ENCODE measurements at regions not wholly inside any gene's neighbourhood (a gene's known extent, or its start where the extent isn't known, plus 50 kb on each side); places are given as distances from the start of the nearest gene placed in this dataset.
"Not testable (repeated sequence)": the region's sequence is repeated elsewhere in the genome, so short reads cannot be mapped to it uniquely, and the experiment has no call there.

- DNase-seq = no peak
These were observed 64.7 kb upstream of the RAB6C start for GRCh38 chr2:129914538-129915302.

DNA sequence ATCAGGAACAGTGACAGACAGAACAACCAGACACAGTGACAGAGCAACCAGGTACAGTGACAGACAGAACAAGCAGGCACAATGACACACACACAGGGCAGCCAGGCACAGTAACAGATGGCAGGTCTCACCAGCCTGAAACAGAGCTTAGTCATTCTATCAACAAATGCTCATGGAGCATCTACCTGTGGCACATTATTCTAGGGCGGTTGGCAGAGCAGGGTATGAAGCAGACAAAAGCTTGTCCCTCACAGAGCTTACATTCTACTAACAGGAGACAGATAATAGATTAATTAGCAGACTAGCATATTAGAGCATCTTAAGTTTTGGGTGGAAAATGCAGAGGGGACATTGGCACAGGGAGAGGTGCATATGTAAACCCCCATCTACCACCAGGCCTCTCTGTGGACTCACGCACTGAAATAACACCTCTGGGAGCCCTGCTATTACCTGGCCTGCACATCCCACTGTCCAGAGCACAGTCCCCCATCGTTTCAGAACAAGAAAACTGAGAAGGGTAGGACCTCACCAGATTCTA lies 64.1 kb upstream of the RAB6C start:
- DNase-seq = no peak

- DNase-seq = no peak
These were observed 60.9 kb upstream of the RAB6C start for GRCh38 chr2:129918604-129919003.

DNA sequence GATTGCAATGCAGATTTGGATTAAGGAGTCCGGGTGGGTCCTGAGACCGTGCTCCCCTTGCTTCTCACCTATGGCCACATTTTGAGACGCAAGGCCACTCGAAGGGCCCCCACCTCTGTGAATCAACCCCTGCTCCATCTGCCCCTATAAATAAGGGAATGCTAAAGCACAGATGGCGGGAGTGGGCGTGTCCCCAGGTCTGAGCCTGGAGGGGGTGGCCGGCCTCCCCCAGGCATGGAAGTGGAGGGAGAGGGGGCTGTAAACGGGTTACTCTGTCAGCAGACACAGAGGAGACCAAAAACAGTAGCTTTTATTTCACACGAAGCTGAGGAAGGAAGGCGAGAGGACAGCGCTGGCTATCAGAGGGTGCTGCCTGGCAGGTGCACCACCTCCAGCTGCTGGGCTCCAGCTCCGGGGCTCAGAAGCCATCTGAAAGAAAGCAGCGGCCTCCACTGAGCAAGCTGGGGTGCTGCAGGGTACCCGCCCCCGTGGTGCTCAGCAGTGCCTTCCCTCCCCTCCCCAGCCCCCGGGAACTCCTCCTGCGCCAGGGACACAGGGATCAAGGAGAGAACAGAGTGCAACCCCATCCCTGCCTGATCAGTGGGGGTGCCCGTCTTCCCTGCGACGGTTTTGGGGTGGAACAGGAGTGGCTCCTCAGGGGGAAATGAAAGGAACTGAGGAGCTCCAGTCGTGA lies 56.7 kb upstream of the RAB6C start:
- no peak for DNase-seq

DNA sequence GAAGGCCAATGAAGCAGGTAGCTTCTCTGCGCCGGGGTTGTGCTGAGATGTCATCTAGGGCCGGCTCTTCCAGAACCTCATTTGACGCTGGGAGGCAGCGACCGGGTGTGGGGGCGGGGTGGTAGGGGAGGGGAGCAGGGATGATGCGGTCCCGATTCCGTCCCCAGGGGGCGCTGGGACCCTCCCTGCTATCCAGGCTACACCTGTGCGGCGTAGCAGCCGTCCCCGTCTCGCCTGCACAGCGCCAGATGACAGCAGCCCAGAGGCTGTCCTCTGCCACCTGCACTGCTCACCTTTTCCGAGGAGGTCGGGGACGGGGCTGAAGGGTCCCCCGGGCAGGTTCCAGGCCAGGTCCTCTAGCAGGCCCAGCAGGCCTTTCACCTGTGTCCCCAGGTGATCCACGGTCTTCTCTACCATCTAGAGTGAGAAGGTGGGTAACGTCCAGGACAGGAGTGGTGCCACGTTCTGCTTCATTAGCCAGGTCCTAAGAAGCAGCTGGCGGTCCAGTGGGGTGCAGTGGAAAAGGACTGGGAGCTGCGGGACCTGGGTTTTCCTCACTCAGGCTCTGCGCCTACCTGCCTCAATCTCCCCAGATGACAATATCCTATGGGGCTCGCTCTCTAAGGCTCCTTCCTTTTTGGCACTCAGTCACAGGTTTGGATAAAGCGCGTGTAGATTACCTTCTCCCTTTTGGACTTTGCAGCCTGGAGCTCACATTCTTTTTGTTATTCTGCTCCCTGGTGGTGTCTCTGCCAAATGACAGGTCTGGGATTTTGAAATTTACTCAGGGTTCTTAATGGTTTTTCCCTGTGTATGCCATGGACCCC lies 56.0 kb upstream of the RAB6C start:
- DNase-seq = no peak

- not testable (repeated sequence) for DNase-seq
These were observed 55.4 kb upstream of the RAB6C start for GRCh38 chr2:129924115-129924514.

GRCh38 chr2:129925381-129925780 lies 54.1 kb upstream of the RAB6C start:
- DNase-seq = no peak

- DNase-seq = no peak
These were observed 51.8 kb upstream of the RAB6C start for GRCh38 chr2:129927696-129928095.

- no peak for DNase-seq
These were observed 49.9 kb upstream of the RAB6C start for GRCh38 chr2:129929321-129930290.

All from CD4-positive, alpha-beta T cell treated with Interleukin-6 for 4 hours (primary cell).